Endothelial cell of umbilical vein (primary cell): ENCODE measurements at regions not wholly inside any gene's neighbourhood (a gene's known extent, or its start where the extent isn't known, plus 50 kb on each side); places are given as distances from the start of the nearest gene placed in this dataset.

Experiments
- BruUV-seq: library from RNA; stranded (reverse); fragments of 400-500 nt; replicated peaks from 2 replicates; lab custom pipeline; 2021; lab: Mats Ljungman, UMichigan
- CTCF ChIA-PET: fragments of 300-600, 350-600 bp; sonication (Branson Sonifier 250); formaldehyde crosslinking; loops from one replicate; lab custom pipeline; 2021; ENCODE audit warnings: antibody characterized with exemption, inconsistent platforms; lab: Charles Lee
- POLR2A ChIA-PET: fragments of 300-600, 350-600 bp; sonication (Branson Sonifier 250); formaldehyde crosslinking; loops from one replicate; lab custom pipeline; 2021; ENCODE audit warnings: antibody characterized with exemption, inconsistent platforms; lab: Charles Lee
- DNase-seq: peaks from one replicate; pipeline ENCODE4 v3.0.0-alpha.2; 2011; ENCODE audit warnings: low read depth, low spot score
- FAIRE-seq: peaks from 2 replicates; lab custom pipeline; 2011; peaks lifted over from hg19 to GRCh38; lab: Jason Lieb, UNC
- H2AFZ ChIP-seq: 2 replicates; pipeline ENCODE4 v1.6.0; 2012; ENCODE audit warnings: low read depth, low read length, control low read depth, inconsistent platforms
- H3K27ac ChIP-seq: 2 replicates; pipeline ENCODE4 v1.5.1; 2011; ENCODE audit warnings: low read depth, mild to moderate bottlenecking, control low read depth, low read length, moderate library complexity; ENCODE audit not compliant: insufficient read depth
- H3K27me3 ChIP-seq, 2 experiments: 2 replicates each; pipeline versions ENCODE4 v1.6.0 to v1.6.1; 2011; ENCODE audit warnings: low read length in 2 of 2, mixed read lengths in 1 of 2; ENCODE audit not compliant: control insufficient read depth in 2 of 2, insufficient read depth in 2 of 2
- H3K36me3 ChIP-seq, 2 experiments: 2 replicates in 1 of 2; 3 replicates in 1 of 2; pipeline ENCODE4 v1.5.1; 2011; ENCODE audit warnings: low read length in 2 of 2, mild to moderate bottlenecking in 1 of 2, moderate library complexity in 1 of 2; ENCODE audit not compliant: control insufficient read depth in 2 of 2, insufficient read depth in 2 of 2; ENCODE audit errors: extremely low read depth in 1 of 2
- H3K4me1 ChIP-seq: 3 replicates; pipeline ENCODE4 v1.5.1; 2011; ENCODE audit warnings: mild to moderate bottlenecking, low read length; ENCODE audit not compliant: control insufficient read depth, insufficient read depth; ENCODE audit errors: extremely low read depth
- H3K4me2 ChIP-seq: 2 replicates; pipeline ENCODE4 v1.6.1; 2011; ENCODE audit warnings: low read length, control low read depth, mixed read lengths; ENCODE audit not compliant: insufficient read depth
- H3K4me3 ChIP-seq, 3 experiments: fragments of 200-600 bp in 1 of 3; sonication (generic), shearing (Covaris generic) in 1 of 3; replicated peaks in 1 of 3; 2 replicates each; pipeline ENCODE4 v1.5.1; 2011 to 2016; ENCODE audit warnings: control low read depth in 3 of 3, low read length in 3 of 3, mild to moderate bottlenecking in 2 of 3, inconsistent platforms in 1 of 3, low read depth in 1 of 3, moderate library complexity in 1 of 3; ENCODE audit not compliant: insufficient read depth in 1 of 3
- H3K79me2 ChIP-seq: 2 replicates; pipeline ENCODE4 v1.6.0; 2012; ENCODE audit warnings: low read length, inconsistent platforms; ENCODE audit not compliant: control insufficient read depth, insufficient read depth
- H3K9ac ChIP-seq: replicated peaks from 2 replicates; pipeline ENCODE3; 2011; ENCODE audit warnings: low read length, control low read depth; ENCODE audit not compliant: insufficient read depth; ENCODE audit errors: extremely low read depth
- H3K9me1 ChIP-seq: replicated peaks from 3 replicates; pipeline ENCODE4 v1.6.0; 2011; ENCODE audit warnings: mild to moderate bottlenecking, low read length; ENCODE audit not compliant: control insufficient read depth, insufficient read depth; ENCODE audit errors: extremely low read depth
- H3K9me3 ChIP-seq: replicated peaks from 2 replicates; pipeline ENCODE4 v1.5.1; 2012; ENCODE audit warnings: low read length, inconsistent platforms; ENCODE audit not compliant: control insufficient read depth, insufficient read depth
- H4K20me1 ChIP-seq: replicated peaks from 2 replicates; pipeline ENCODE3; 2011; ENCODE audit warnings: mild to moderate bottlenecking, low read length; ENCODE audit not compliant: control insufficient read depth, insufficient read depth; ENCODE audit errors: extremely low read depth
- CTCF ChIP-seq, 2 donors: IDR thresholded peaks; 1 replicate in 1 of 2; 2 replicates in 1 of 2; pipeline ENCODE4 v1.5.1; 2011; ENCODE audit warnings: low read length in 2 of 2, mild to moderate bottlenecking in 2 of 2, moderate library complexity in 2 of 2, control low read depth in 1 of 2, inconsistent platforms in 1 of 2, low read depth in 1 of 2; ENCODE audit not compliant: insufficient read depth in 1 of 2; ENCODE audit errors: extremely low read depth in 1 of 2
- EZH2 ChIP-seq: IDR thresholded peaks from 2 replicates; pipeline ENCODE4 v1.6.1; 2012; ENCODE audit warnings: borderline replicate concordance, low read depth, mild to moderate bottlenecking, moderate library complexity, low read length, inconsistent platforms; ENCODE audit not compliant: severe bottlenecking
- FOS ChIP-seq: IDR thresholded peaks from 2 replicates; pipeline ENCODE4 v1.6.1; 2011; ENCODE audit warnings: mild to moderate bottlenecking, low read length, moderate library complexity, borderline replicate concordance; ENCODE audit not compliant: insufficient read depth
- GATA2 ChIP-seq: IDR thresholded peaks from 2 replicates; pipeline ENCODE4 v1.7.0; 2011; ENCODE audit warnings: low read depth, mild to moderate bottlenecking, moderate library complexity, mixed read lengths, low read length; ENCODE audit not compliant: insufficient read length, insufficient read depth
- JUN ChIP-seq: IDR thresholded peaks from 2 replicates; pipeline ENCODE4 v1.6.1; 2011; ENCODE audit warnings: borderline replicate concordance, low read depth; ENCODE audit not compliant: insufficient read length, insufficient read depth
- MAX ChIP-seq: IDR thresholded peaks from 2 replicates; pipeline ENCODE4 v1.6.1; 2011; ENCODE audit not compliant: insufficient read depth, insufficient read length
- MYC ChIP-seq: IDR thresholded peaks from one replicate; pipeline ENCODE4 v1.6.1; 2011; ENCODE audit warnings: mild to moderate bottlenecking, low read depth, low read length
- POLR2A ChIP-seq: IDR thresholded peaks from 2 replicates; pipeline ENCODE4 v1.6.1; 2012; ENCODE audit warnings: low read depth, mild to moderate bottlenecking, control low read depth, low read length
- POLR2AphosphoS5 ChIP-seq: IDR thresholded peaks from 2 replicates; pipeline ENCODE4 v1.6.1; 2012; ENCODE audit warnings: low read depth, mild to moderate bottlenecking, control low read depth, low read length, moderate library complexity; ENCODE audit not compliant: insufficient read depth
- dilution Hi-C: fragments of 300-500 bp; cut with MboI; formaldehyde crosslinking; loops from one replicate; pipeline ENCODE4 v1.15.0; 2019; ENCODE audit warnings: low sequenced_read_pairs; ENCODE audit not compliant: extremely low pct_ligation_motif_present
- intact Hi-C: fragments of 100-400 bp; cut with micrococcal nuclease; formaldehyde crosslinking; loops from one replicate; pipeline ENCODE4 v1.10.0; 2022

GRCh38 chr16:59263955-59264354, 529.8 kb upstream of the GOT2 start:
- Histone ChIP-seq H3K9ac (no peak overlapping the region), H4K20me1 (no peaks in the 10 kb centered on the region), H3K4me1 (no peaks in the 10 kb centered on the region), H3K27ac (no peak overlapping the region), H3K9me3 (no peaks in the 10 kb centered on the region), H3K4me3 (no peak overlapping the region), H3K4me2 (no peak overlapping the region), H3K9me1 (no peaks in the 10 kb centered on the region), H3K79me2 (no peaks in the 10 kb centered on the region), H3K27me3 (no peaks in the 10 kb centered on the region), H2AFZ (no peak overlapping the region), H3K36me3 (no peaks in the 10 kb centered on the region)
- DNase-seq (no peak), FAIRE-seq (no peak)
- intact Hi-C loops (no loop called here), dilution Hi-C loops (no loop called here)
- no TSS peak for BruUV-seq
- ChIA-PET POLR2A (no interaction called here), CTCF (no interaction called here)
- TF ChIP-seq FOS (no peak), MYC (no peak), CTCF (IDR thresholded peaks at IDR 0.05; ENCODE audit: extremely low read depth in 1 of 2, insufficient read depth in 1 of 2, low read depth in 1 of 2, low read length in 2 of 2) (no peak), JUN (no peak), POLR2AphosphoS5 (no peak), POLR2A (no peak), EZH2 (no peak), MAX (no peak), GATA2 (no peak)
